MM.1S (cell line): ENCODE measurements at regions not wholly inside any gene's neighbourhood (a gene's known extent, or its start where the extent isn't known, plus 50 kb on each side); places are given as distances from the start of the nearest gene placed in this dataset.

Experiments
- DNase-seq: peaks from one replicate; pipeline ENCODE4 v3.0.0-alpha.2; 2015
- H2AFZ ChIP-seq: fragments of 300-600 bp; sonication (generic); 2 replicates; pipeline ENCODE4 v1.6.0; 2016; ENCODE audit warnings: antibody characterized with exemption, low read length
- H3F3A ChIP-seq: fragments of 300-600 bp; sonication (generic); 2 replicates; pipeline ENCODE4 v1.6.1; 2016; ENCODE audit warnings: mild to moderate bottlenecking, antibody characterized with exemption, low read length, moderate library complexity, mixed read lengths; ENCODE audit not compliant: insufficient read depth
- H3K27ac ChIP-seq: fragments of 300-600 bp; sonication (generic); 2 replicates; pipeline ENCODE4 v1.5.1; 2016; ENCODE audit warnings: mild to moderate bottlenecking, low read length
- H3K27me3 ChIP-seq: fragments of 300-600 bp; sonication (generic); replicated peaks from 2 replicates; pipeline ENCODE4 v1.6.0; 2016; ENCODE audit warnings: low read length; ENCODE audit not compliant: insufficient read depth
- H3K36me3 ChIP-seq: fragments of 300-600 bp; sonication (generic); replicated peaks from 2 replicates; pipeline ENCODE4 v1.6.1; 2016; ENCODE audit warnings: mild to moderate bottlenecking, low read length, mixed read lengths; ENCODE audit not compliant: insufficient read depth
- H3K4me1 ChIP-seq: fragments of 300-600 bp; sonication (generic); 2 replicates; pipeline ENCODE4 v1.6.1; 2016; ENCODE audit warnings: low read length, mixed read lengths
- H3K4me2 ChIP-seq: fragments of 300-600 bp; sonication (generic); 2 replicates; pipeline ENCODE4 v1.6.0; 2016; ENCODE audit warnings: low read depth, low read length
- H3K4me3 ChIP-seq: fragments of 300-600 bp; sonication (generic); 2 replicates; pipeline ENCODE4 v1.5.1; 2016; ENCODE audit warnings: low read length, mixed read lengths
- H3K79me2 ChIP-seq: fragments of 300-600 bp; sonication (generic); 2 replicates; pipeline ENCODE4 v1.6.1; 2016; ENCODE audit warnings: mixed run types, low read length, mixed read lengths
- H3K9ac ChIP-seq: fragments of 300-600 bp; sonication (generic); 2 replicates; pipeline ENCODE4 v1.6.1; 2016; ENCODE audit warnings: low read length, mixed read lengths
- H3K9me2 ChIP-seq: fragments of 300-600 bp; sonication (generic); replicated peaks from 2 replicates; pipeline ENCODE4 v1.6.1; 2016; ENCODE audit warnings: mild to moderate bottlenecking, low read length, mixed read lengths; ENCODE audit not compliant: insufficient read depth
- H3K9me3 ChIP-seq: fragments of 300-600 bp; sonication (generic); replicated peaks from 2 replicates; pipeline ENCODE4 v1.6.1; 2016; ENCODE audit warnings: mild to moderate bottlenecking, low read length, mixed read lengths; ENCODE audit not compliant: insufficient read depth
- H4K20me1 ChIP-seq: fragments of 300-600 bp; sonication (generic); 2 replicates; pipeline ENCODE4 v1.6.1; 2016; ENCODE audit warnings: mild to moderate bottlenecking, low read length, moderate library complexity, mixed read lengths; ENCODE audit not compliant: insufficient read depth
- EZH2 ChIP-seq: fragments of 300-600 bp; sonication (generic); optimal IDR thresholded peaks from 2 replicates; pipeline ENCODE3; 2017; ENCODE audit warnings: low read depth, mild to moderate bottlenecking, antibody characterized with exemption, low read length, mixed read lengths
- EZH2phosphoT487 ChIP-seq: fragments of 300-600 bp; sonication (generic); IDR thresholded peaks from 2 replicates; pipeline ENCODE4 v1.6.1; 2018; ENCODE audit warnings: antibody characterized with exemption, low read length
- TF ChIP-seq, protein P1 (sequence below): fragments of 300-600 bp; sonication (generic); IDR thresholded peaks from 2 replicates; pipeline ENCODE4 v1.5.1; 2016; ENCODE audit warnings: antibody characterized with exemption, low read length, mixed read lengths

DNA sequence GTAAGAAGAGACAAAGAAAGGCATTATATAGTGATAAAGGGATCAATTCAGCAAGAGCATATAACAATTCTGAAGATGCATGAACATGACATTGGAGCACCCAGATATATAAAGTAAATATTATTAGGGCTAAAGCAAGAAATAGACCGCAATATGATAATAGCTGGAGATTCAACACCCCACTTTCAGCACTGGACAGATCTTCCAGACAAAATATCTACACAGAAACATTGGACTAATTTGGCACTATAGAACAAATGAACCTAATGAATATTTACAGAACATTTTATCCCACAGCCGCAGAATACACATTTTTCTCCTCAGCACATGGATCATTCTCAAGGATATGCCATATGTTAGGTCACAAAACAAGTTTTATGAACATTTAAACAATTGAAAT lies 633.1 kb downstream of the JRKL start:
- H3K27me3 ChIP-seq: no peaks in the 10 kb centered on the region
- no peaks in the 10 kb centered on the region for H3K4me1 ChIP-seq
- no peak overlapping the region for H3K4me2 ChIP-seq
- no peak overlapping the region for H3K27ac ChIP-seq
- no peaks in the 10 kb centered on the region for H3K36me3 ChIP-seq
- H3K9ac ChIP-seq: no peak overlapping the region
- TF ChIP-seq, protein P1, sequence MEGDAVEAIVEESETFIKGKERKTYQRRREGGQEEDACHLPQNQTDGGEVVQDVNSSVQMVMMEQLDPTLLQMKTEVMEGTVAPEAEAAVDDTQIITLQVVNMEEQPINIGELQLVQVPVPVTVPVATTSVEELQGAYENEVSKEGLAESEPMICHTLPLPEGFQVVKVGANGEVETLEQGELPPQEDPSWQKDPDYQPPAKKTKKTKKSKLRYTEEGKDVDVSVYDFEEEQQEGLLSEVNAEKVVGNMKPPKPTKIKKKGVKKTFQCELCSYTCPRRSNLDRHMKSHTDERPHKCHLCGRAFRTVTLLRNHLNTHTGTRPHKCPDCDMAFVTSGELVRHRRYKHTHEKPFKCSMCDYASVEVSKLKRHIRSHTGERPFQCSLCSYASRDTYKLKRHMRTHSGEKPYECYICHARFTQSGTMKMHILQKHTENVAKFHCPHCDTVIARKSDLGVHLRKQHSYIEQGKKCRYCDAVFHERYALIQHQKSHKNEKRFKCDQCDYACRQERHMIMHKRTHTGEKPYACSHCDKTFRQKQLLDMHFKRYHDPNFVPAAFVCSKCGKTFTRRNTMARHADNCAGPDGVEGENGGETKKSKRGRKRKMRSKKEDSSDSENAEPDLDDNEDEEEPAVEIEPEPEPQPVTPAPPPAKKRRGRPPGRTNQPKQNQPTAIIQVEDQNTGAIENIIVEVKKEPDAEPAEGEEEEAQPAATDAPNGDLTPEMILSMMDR: no peak
- TF ChIP-seq EZH2phosphoT487 (no peak), EZH2 (no peak)
- no peak for DNase-seq
- no peaks in the 10 kb centered on the region for H3K9me3 ChIP-seq
- no peaks in the 10 kb centered on the region for H3K79me2 ChIP-seq
- H2AFZ ChIP-seq: no peak overlapping the region
- H3K9me2 ChIP-seq: no peaks in the 10 kb centered on the region
- no peak overlapping the region for H3K4me3 ChIP-seq
- no peaks in the 10 kb centered on the region for H4K20me1 ChIP-seq
- no peaks in the 10 kb centered on the region for H3F3A ChIP-seq

DNA sequence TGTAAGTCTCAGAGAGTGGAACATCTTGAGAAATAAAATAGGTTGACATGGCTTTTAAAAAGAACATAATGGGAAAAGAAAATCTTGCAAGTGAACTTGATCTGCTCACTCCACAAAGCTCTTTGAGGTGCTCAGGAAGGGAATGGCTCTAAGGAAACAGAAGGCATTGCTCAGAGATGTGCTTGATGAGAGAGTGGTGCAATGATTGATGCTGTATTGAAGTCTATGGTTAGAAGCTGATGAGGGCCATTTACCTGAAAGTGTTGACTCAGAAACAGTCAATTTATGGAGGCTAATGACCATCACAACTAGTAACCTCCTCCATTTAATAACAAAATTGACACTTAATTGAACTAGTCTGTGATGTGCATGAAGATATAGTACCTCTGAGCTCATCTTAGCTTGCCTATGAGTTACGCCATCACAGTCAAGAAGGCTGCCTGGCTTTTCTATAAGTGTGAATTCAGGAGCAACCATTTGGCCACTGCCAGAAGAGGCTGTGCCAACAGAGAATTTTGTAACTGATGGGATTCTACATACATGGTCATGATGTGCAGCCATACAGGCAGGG lies 639.1 kb downstream of the JRKL start:
- H3K9me3 ChIP-seq: no peaks in the 10 kb centered on the region
- H3K36me3 ChIP-seq: no peaks in the 10 kb centered on the region
- no peak overlapping the region for H3K4me2 ChIP-seq
- H3K27ac ChIP-seq: no peak overlapping the region
- DNase-seq: no peak
- H2AFZ ChIP-seq: no peak overlapping the region
- H3F3A ChIP-seq: no peaks in the 10 kb centered on the region
- H3K9me2 ChIP-seq: no peaks in the 10 kb centered on the region
- no peaks in the 10 kb centered on the region for H3K79me2 ChIP-seq
- H4K20me1 ChIP-seq: no peaks in the 10 kb centered on the region
- H3K27me3 ChIP-seq: no peaks in the 10 kb centered on the region
- H3K4me3 ChIP-seq: no peak overlapping the region
- no peak overlapping the region for H3K9ac ChIP-seq
- H3K4me1 ChIP-seq: no peaks in the 10 kb centered on the region
- TF ChIP-seq EZH2 (no peak), EZH2phosphoT487 (no peak)
- TF ChIP-seq, protein P1: no peak

DNA sequence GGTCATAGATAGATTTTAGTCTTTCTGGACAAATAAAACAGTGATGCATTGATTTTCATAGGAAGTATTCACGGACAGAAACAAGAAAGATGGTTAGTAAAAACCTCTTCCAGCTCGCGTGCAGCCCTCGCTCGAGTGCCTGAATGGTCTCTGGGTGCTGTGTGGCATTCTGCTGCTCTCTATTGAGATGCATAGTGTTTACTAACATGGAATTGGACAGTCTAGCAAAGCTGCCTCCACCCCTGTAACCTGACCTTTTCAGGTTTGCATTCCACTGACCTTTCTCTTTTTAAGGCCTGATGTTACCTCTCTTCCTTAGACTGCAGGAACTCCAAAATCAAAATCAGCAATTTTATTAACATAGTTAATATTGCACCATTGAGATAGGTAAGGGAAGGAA lies 643.4 kb downstream of the JRKL start:
- no peak for DNase-seq
- no peak for TF ChIP-seq EZH2phosphoT487
- no peak for TF ChIP-seq EZH2
- TF ChIP-seq, protein P1: no peak
- Histone ChIP-seq H3K36me3 (no peaks in the 10 kb centered on the region), H3K9me3 (no peaks in the 10 kb centered on the region), H3K79me2 (no peaks in the 10 kb centered on the region), H3K4me1 (no peaks in the 10 kb centered on the region), H3K4me3 (no peak overlapping the region), H4K20me1 (no peaks in the 10 kb centered on the region), H3F3A (no peaks in the 10 kb centered on the region), H3K9me2 (no peaks in the 10 kb centered on the region), H3K27ac (no peak overlapping the region), H3K9ac (no peak overlapping the region), H2AFZ (no peak overlapping the region), H3K27me3 (no peaks in the 10 kb centered on the region), H3K4me2 (no peak overlapping the region)
